ENCODE measurements at regions not wholly inside any gene's neighbourhood (a gene's known extent, or its start where the extent isn't known, plus 50 kb on each side); places are given as distances from the start of the nearest gene placed in this dataset.

DNA sequence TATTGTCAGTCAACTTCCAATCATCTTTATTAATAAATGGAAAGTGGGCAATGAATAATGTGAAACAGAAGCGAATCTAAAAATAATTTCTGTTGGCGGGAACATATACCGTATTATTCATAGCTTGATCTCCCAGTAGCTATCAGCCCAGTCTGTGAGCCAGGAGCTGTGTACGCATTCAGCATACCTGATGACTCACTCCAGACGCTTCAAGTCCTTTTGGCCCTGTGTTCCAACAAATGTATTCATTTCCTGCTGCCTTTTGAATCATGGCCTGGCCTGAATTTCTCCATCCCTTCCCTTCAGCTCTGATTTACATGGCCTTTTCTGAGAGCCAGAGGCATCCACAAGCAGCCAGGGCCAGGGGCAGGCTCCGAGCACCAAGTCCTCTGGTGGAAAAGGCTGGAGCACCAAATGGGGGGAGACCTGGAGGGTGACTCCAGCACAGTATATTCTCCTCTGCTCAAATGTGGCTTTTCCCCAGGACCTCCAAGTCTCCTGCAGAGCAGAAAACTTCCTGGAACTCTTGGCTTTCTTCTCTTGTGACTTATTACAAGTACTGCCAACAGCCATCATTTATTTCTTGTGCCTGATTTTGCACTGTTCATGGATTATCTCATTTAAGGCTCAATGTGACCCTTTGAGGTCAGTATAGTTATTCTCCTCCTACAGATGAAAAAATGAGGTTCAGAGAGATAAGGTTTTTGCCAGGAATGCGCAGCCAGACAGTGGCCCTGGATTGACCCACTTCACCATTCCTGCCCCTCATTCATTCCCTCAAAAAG is 108.7 kb downstream of the EN1 start:
- no peaks in the 10 kb centered on the region for H3K36me3 Mint-ChIP-seq (ENCODE audit: low read depth, unreplicated experiment)
- DNase-seq (ENCODE audit: low read depth) (peak; percentile 99), FAIRE-seq (peak; percentile 100)
- no peak overlapping the region for H3K4me3 Mint-ChIP-seq (ENCODE audit: unreplicated experiment)
- no peaks in the 10 kb centered on the region for H3K27me3 Mint-ChIP-seq (ENCODE audit: low read depth, unreplicated experiment)
- Histone ChIP-seq H3K27ac (ENCODE audit: low read depth, low read length) (peak overlapping the region; percentile 87), H3K79me2 (ENCODE audit: insufficient read depth, low read length) (no peaks in the 10 kb centered on the region), H3K4me3 (ENCODE audit: insufficient read depth, low read depth, low read length) (no peak overlapping the region), H2AFZ (ENCODE audit: low read depth, low read length) (peak overlapping the region; percentile 80), H4K20me1 (ENCODE audit: insufficient read depth, low read length) (no peaks in the 10 kb centered on the region), H3K9ac (ENCODE audit: low read length) (peak overlapping the region; percentile 63), H3K36me3 (ENCODE audit: insufficient read depth, low read length) (no peaks in the 10 kb centered on the region), H3K9me3 (ENCODE audit: insufficient read depth, low read depth, low read length) (no peaks in the 10 kb centered on the region), H3K4me1 (ENCODE audit: insufficient read depth, low read length) (peaks cover 14% of the 10 kb centered on the region), H3K27me3 (ENCODE audit: insufficient read depth, low read length) (no peaks in the 10 kb centered on the region), H3K4me2 (ENCODE audit: low read length) (peak overlapping the region; percentile 74)
- peaks cover 13% of the 10 kb centered on the region for H3K9me3 Mint-ChIP-seq (ENCODE audit: unreplicated experiment)
- TF ChIP-seq EZH2 (IDR thresholded peaks at IDR 0.05; ENCODE audit: insufficient read depth, low read length) (no peak), CTCF (IDR thresholded peaks at IDR 0.05; ENCODE audit: insufficient read depth, low read depth, low read length) (no peak)
- H3K4me1 Mint-ChIP-seq (ENCODE audit: low read depth, unreplicated experiment), result peaks cover 17% of the 10 kb centered on the region
- H3K27ac Mint-ChIP-seq (ENCODE audit: unreplicated experiment), result peak overlapping the region; percentile 92

- Histone ChIP-seq H3K36me3 (ENCODE audit: insufficient read depth, low read length) (no peaks in the 10 kb centered on the region), H3K4me1 (ENCODE audit: insufficient read depth, low read length) (peaks cover 14% of the 10 kb centered on the region), H3K4me2 (ENCODE audit: low read length) (peak overlapping the region; percentile 74), H4K20me1 (ENCODE audit: insufficient read depth, low read length) (no peaks in the 10 kb centered on the region), H3K9ac (ENCODE audit: low read length) (no peak overlapping the region), H3K27me3 (ENCODE audit: insufficient read depth, low read length) (no peaks in the 10 kb centered on the region), H3K4me3 (ENCODE audit: insufficient read depth, low read depth, low read length) (no peak overlapping the region), H3K79me2 (ENCODE audit: insufficient read depth, low read length) (no peaks in the 10 kb centered on the region), H3K27ac (ENCODE audit: low read depth, low read length) (peak overlapping the region; percentile 16), H3K9me3 (ENCODE audit: insufficient read depth, low read depth, low read length) (no peaks in the 10 kb centered on the region), H2AFZ (ENCODE audit: low read depth, low read length) (no peak overlapping the region)
- Mint-ChIP-seq H3K27me3 (ENCODE audit: low read depth, unreplicated experiment) (no peaks in the 10 kb centered on the region), H3K4me3 (ENCODE audit: unreplicated experiment) (no peak overlapping the region), H3K36me3 (ENCODE audit: low read depth, unreplicated experiment) (no peaks in the 10 kb centered on the region), H3K4me1 (ENCODE audit: low read depth, unreplicated experiment) (peaks cover 17% of the 10 kb centered on the region), H3K27ac (ENCODE audit: unreplicated experiment) (no peak overlapping the region), H3K9me3 (ENCODE audit: unreplicated experiment) (peaks cover 10% of the 10 kb centered on the region)
- no peak for FAIRE-seq
- DNase-seq (ENCODE audit: low read depth), result no peak
- TF ChIP-seq EZH2 (IDR thresholded peaks at IDR 0.05; ENCODE audit: insufficient read depth, low read length), result no peak
- TF ChIP-seq CTCF (IDR thresholded peaks at IDR 0.05; ENCODE audit: insufficient read depth, low read depth, low read length), result no peak
Measured at GRCh38 chr2:118738106-118738505, 109.3 kb downstream of the EN1 start.

DNA sequence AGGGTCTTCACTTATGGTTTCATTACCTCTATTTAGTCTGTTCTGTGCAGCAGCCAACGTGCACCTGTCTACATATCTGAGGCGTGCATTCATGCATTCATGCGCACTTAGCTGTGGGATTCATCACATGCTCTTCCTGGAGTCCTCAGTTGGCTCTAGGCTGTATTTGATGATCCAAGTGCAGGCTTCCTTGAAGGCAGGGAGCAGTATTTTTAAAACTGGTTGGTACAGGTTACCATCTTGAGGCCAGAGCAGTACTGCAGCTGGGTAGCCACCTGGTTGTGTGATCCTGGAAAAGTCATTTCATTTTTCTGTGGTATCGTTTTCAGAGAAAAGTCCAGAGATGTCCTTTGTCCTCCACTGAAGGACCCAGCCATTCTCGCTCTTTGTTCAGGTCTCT is 109.8 kb downstream of the EN1 start:
- Histone ChIP-seq H3K9ac (ENCODE audit: low read length) (no peak overlapping the region), H3K79me2 (ENCODE audit: insufficient read depth, low read length) (no peaks in the 10 kb centered on the region), H3K36me3 (ENCODE audit: insufficient read depth, low read length) (no peaks in the 10 kb centered on the region), H3K4me3 (ENCODE audit: insufficient read depth, low read depth, low read length) (no peak overlapping the region), H3K4me1 (ENCODE audit: insufficient read depth, low read length) (peaks cover 14% of the 10 kb centered on the region), H4K20me1 (ENCODE audit: insufficient read depth, low read length) (no peaks in the 10 kb centered on the region), H3K9me3 (ENCODE audit: insufficient read depth, low read depth, low read length) (no peaks in the 10 kb centered on the region), H3K27me3 (ENCODE audit: insufficient read depth, low read length) (no peaks in the 10 kb centered on the region), H2AFZ (ENCODE audit: low read depth, low read length) (no peak overlapping the region), H3K4me2 (ENCODE audit: low read length) (no peak overlapping the region), H3K27ac (ENCODE audit: low read depth, low read length) (no peak overlapping the region)
- Mint-ChIP-seq H3K4me3 (ENCODE audit: unreplicated experiment) (no peak overlapping the region), H3K9me3 (ENCODE audit: unreplicated experiment) (peaks cover 8% of the 10 kb centered on the region), H3K4me1 (ENCODE audit: low read depth, unreplicated experiment) (peaks cover 17% of the 10 kb centered on the region), H3K27ac (ENCODE audit: unreplicated experiment) (no peak overlapping the region), H3K27me3 (ENCODE audit: low read depth, unreplicated experiment) (no peaks in the 10 kb centered on the region), H3K36me3 (ENCODE audit: low read depth, unreplicated experiment) (no peaks in the 10 kb centered on the region)
- TF ChIP-seq CTCF (IDR thresholded peaks at IDR 0.05; ENCODE audit: insufficient read depth, low read depth, low read length) (no peak), EZH2 (IDR thresholded peaks at IDR 0.05; ENCODE audit: insufficient read depth, low read length) (no peak)
- DNase-seq (ENCODE audit: low read depth), result no peak
- no peak for FAIRE-seq
